H7 (cell line): ENCODE measurements at regions not wholly inside any gene's neighbourhood (a gene's known extent, or its start where the extent isn't known, plus 50 kb on each side); places are given as distances from the start of the nearest gene placed in this dataset.

ENCODE experiments used
- DNase-seq: peaks from one replicate; pipeline ENCODE4 v3.0.0; 2012
- H3K27me3 ChIP-seq: 2 replicates; pipeline ENCODE4 v1.6.0; 2011; ENCODE audit warnings: mild to moderate bottlenecking, low read length; ENCODE audit not compliant: control insufficient read depth, insufficient read depth
- H3K36me3 ChIP-seq: replicated peaks from 2 replicates; pipeline ENCODE4 v1.5.1; 2011; ENCODE audit warnings: low read length; ENCODE audit not compliant: control insufficient read depth, insufficient read depth
- H3K4me3 ChIP-seq: 2 replicates; pipeline ENCODE4 v1.5.1; 2011; ENCODE audit warnings: low read depth, mild to moderate bottlenecking, control low read depth, low read length, moderate library complexity; ENCODE audit not compliant: insufficient read depth

DNA sequence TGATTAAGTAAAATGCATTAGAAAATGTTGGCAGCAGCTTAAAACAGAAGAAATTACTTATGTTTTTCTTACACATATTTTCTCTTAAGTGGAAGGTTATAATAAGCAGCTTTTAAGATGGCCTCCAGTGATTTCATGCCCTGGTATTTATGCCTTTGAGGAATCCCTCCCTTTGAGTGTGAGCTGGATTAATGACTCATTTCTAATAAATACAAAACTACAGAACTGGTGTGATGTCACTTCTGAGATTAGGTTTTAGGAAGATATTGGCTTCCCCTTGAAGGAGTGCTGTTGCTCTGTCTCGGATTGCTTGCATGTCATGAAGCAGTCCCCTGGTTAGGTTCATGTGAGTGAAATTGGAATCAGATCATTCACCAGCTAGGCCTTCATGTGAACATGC lies 143.2 kb upstream of the EPHA7 start:
- Histone ChIP-seq H3K4me3 (no peak overlapping the region), H3K27me3 (no peaks in the 10 kb centered on the region), H3K36me3 (no peaks in the 10 kb centered on the region)
- DNase-seq = no peak

DNA sequence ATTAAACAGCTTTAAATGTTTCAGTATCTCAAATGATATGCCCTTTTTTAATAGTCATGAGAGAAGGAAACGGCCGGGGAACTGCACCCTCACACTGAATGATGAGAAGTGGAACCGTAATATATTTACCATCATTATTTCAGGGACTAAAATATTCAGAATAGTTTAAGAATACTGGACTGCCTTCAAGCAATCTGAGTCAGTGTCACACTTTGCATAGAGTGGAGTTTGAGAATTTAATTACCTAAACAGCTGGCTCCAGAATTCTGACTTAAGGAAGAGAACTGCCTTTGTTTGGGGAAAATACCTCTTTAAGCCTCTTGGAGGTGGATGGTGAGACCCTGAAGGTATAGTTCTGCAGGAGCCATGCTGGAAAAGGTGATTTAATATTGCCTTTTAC lies 135.9 kb upstream of the EPHA7 start:
- no peak overlapping the region for H3K4me3 ChIP-seq
- DNase-seq = no peak
- H3K27me3 ChIP-seq = no peaks in the 10 kb centered on the region
- H3K36me3 ChIP-seq = no peaks in the 10 kb centered on the region

DNA sequence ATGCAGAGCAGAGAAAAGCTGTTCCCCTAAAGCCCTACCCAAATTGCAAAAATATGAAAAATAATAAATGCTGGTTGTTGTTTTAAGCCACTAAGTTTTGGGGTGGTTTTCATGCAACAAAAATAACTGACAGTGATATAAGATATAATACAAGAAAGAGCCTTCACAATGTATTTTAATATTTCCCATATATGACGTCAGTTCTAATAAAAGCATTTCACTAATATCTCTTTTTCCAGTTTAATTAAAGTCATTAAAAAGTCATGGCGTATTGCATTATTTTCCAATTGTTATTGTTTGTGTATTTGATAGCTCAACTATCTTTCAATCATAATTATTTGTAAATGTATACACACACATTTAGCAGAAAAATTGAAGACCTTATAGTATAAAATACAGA lies 134.7 kb upstream of the EPHA7 start:
- Histone ChIP-seq H3K36me3 (no peaks in the 10 kb centered on the region), H3K4me3 (no peak overlapping the region), H3K27me3 (no peaks in the 10 kb centered on the region)
- no peak for DNase-seq

DNA sequence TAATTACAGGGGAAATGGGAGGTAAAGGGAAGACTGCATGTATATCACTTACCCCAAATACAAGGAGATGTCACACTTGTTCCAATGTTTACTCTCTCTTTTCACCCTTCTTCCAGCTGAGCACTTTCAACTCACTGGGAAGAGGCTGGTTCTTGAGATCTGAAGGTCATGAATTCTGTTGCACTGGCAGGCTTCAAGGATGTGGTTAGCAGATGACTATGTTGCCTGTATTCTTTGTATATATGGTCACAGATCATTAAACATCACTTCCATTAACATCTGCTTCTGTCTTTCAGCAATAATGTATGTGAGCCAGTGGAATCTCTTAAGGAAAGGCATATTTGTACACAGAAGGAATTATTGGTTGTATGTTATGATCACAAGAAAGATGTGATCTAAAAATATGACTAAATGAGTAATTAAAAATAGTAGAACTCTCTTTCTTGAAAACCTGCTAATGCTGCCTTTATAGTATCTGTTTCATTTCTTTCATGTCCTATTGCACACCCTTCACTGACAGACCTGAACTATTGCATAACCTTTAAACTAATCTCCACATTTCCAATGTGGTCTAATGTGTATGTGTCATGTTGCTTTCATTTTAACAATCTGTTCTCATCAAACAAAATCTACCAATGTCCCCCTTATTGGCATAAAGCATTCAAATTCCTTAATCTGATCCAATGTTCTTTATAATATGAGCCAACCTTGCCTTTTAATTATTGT lies 131.4 kb upstream of the EPHA7 start:
- H3K4me3 ChIP-seq = no peak overlapping the region
- H3K36me3 ChIP-seq = no peaks in the 10 kb centered on the region
- no peak for DNase-seq
- no peaks in the 10 kb centered on the region for H3K27me3 ChIP-seq

DNA sequence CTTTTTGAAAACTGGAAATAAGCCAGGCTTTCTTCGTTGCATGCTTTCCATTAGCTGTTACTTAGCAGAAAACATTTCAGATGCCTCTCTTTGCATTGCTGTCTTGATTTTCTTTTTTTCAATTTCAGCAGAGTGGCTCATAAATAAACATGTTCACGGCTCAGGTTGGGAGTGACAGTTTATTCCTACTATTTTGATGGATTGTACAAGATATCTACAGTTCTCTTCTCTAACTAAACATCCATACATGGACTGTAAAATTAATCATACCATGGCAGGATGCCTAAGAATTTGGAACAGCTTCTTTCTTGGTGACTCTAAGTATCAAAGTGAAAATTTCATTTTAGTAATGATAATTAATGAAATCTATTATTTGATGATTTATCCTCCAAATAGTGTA lies 130.5 kb upstream of the EPHA7 start:
- no peak for DNase-seq
- no peaks in the 10 kb centered on the region for H3K36me3 ChIP-seq
- no peaks in the 10 kb centered on the region for H3K27me3 ChIP-seq
- H3K4me3 ChIP-seq = no peak overlapping the region

DNA sequence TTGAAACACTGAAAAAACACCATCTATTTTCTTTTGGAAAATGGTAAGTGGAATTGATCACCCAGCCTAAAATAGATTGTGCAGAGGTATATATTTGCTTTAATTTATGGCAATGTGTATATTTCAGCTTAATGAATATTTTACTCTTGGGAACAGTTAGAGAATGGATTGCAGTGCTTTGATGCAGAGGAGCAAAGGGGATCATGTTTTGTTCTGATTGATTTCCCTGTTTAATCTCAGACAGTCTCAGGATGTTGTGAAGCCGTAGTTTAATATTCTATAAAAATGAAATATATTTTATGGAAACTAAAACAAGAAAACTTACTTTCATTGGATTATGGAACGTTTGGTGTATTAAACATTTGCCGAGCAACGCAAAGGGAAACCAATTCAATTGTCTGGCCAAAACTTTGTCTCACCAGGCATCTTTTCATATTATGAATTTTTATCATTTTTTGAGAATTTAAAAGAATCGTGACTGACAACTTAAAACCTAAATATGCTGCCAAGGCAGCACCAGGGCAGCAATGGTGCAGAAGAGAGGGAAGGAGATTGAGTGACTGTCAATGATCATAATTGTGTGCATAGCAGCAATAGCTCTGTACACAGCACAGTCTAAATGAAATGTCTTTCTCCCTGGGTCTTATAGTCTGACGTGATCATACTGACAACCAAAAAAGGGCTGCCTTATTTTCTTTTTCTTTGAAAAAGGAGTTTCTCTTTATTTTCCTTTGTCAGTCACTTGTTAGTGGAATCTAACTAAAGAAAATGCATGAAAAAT lies 105.5 kb upstream of the EPHA7 start:
- H3K36me3 ChIP-seq = no peaks in the 10 kb centered on the region
- no peaks in the 10 kb centered on the region for H3K27me3 ChIP-seq
- DNase-seq = no peak
- H3K4me3 ChIP-seq = no peak overlapping the region

DNA sequence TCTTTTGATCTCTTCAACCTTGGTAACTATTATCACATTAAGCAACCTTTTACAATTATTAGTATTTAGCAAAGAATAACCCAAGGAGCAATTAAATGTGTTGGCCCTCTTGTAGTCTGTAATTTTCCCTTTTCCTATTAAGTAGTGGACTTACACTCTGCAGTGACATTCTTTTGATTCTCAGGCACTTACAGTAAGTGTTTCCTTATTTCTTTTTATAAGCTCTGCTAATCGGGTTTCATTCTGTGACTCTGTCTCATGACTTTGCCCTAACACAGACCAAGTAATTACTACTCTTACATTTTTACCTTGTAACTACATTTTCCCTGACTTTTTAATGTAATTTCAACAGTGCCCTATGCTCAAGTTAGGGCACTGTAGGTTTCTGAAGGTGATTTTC lies 104.0 kb upstream of the EPHA7 start:
- Histone ChIP-seq H3K36me3 (no peaks in the 10 kb centered on the region), H3K4me3 (no peak overlapping the region), H3K27me3 (no peaks in the 10 kb centered on the region)
- DNase-seq = no peak

DNA sequence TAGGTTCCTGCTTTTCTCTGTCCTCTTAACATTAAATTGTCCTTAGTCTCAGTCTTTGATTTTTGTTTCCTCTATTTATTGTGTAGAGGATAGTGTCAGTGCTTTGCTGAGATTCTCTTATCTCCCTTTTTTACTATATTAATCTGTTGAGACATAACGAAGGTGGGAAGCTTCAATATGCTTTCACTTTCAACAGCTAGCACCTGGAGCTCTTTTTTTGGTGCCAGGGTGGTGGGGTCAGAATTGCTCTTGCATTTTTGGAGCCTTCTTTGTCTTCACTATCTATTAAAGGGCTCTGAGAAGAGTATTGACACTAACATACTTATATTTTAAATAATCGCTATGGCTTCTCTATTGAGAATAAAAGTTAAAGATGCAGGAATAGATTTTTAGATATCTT lies 97.1 kb upstream of the EPHA7 start:
- DNase-seq = no peak
- no peaks in the 10 kb centered on the region for H3K36me3 ChIP-seq
- no peak overlapping the region for H3K4me3 ChIP-seq
- H3K27me3 ChIP-seq = no peaks in the 10 kb centered on the region

DNA sequence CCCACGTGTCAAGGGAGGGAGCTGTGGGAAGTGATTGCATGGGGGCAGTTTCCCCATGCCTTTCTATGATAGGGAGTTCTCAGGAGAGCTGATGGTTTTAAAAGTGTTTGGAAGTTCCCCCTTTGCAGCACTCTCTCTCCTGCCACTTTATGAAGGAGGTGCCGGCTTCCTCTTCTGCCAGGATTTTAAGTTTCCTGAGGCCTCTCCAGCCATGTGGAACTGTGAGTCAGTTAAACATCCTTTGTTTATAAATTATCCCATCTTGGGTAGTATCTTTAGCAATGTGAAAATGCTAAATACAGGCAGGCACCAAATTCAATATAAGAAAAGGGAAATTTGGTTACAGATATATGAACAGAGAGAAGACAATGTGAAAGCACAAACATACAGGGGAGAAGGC lies 96.4 kb upstream of the EPHA7 start:
- H3K36me3 ChIP-seq = no peaks in the 10 kb centered on the region
- no peak overlapping the region for H3K4me3 ChIP-seq
- DNase-seq = no peak
- H3K27me3 ChIP-seq = no peaks in the 10 kb centered on the region

DNA sequence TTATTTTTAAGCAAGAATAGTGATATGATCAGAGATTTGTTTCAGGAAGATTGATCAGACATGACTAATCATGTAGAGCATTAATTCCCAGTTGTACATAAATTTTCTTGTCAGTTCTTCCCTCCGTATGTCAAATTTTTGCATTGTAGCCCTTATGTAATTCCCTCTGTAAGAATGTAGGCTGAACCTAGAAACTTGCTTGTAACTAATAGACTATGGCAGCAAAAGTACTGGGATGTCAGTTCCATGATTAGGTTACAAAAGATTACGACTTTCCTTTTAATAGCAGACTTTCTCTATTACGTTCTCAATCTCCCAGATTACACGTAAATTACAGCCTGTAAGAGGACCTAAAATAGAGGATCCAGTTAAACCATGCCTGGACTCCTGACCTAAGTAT lies 79.4 kb upstream of the EPHA7 start:
- no peak for DNase-seq
- no peaks in the 10 kb centered on the region for H3K36me3 ChIP-seq
- no peak overlapping the region for H3K4me3 ChIP-seq
- H3K27me3 ChIP-seq = no peaks in the 10 kb centered on the region

DNA sequence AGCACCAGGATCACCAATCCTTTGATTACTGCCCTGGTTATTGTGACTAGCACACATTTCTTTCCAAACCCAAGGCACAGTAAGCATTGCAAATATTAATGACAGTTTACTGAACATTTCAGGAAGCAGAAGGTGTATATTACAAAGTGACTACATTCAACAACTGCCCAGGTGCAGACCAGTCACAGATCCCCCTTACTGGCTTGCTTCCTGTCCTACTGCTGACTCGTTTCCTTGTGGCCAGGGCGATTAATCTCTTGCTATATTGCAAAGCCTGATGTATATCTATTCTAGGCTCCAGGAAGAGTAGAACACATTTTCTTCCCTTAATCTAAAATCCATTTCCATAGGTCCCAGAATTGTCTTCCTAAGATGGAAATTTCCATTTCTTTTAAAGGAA lies 77.2 kb upstream of the EPHA7 start:
- Histone ChIP-seq H3K36me3 (no peaks in the 10 kb centered on the region), H3K4me3 (no peak overlapping the region), H3K27me3 (no peaks in the 10 kb centered on the region)
- DNase-seq = no peak

DNA sequence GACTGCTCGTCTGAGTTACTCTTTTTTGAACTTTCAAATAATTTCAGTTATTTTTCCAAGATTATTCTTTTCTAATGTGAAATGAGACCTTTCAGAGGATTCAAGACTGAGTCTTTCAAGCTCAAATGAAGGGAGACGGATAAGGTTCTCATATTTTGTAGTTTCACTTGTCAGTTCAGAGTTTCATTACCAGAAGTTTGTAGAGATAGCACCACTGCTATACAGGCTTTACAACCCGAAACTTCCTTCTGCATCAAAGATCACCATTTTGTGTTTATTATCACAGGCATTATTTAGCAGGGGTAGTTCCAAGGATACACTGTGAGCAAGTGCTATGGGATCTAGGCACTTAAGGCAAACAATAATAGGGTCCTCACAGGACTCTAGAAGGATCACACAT lies 74.7 kb upstream of the EPHA7 start:
- no peak for DNase-seq
- Histone ChIP-seq H3K36me3 (no peaks in the 10 kb centered on the region), H3K27me3 (no peaks in the 10 kb centered on the region), H3K4me3 (no peak overlapping the region)

DNA sequence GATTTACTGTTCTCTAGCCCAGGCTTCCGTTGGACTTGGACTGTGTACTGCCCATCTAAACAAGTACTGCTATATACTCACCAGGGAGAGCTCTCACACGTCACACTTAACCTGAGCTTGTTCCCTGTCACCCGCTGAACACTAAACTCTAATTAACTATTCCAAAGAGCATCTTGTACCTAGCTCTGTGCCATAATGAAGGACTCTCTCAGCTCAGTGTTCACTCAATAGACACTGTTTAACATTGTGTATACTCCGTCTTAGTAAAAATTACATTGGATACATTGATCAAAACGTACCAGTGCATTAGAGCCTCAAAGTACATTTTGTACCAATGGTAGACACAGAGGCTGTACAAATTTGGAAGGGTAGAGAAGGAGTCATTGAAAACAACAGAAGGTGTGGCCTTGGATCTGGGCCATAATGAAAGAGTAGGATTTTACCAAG lies 55.4 kb upstream of the EPHA7 start:
- H3K27me3 ChIP-seq = no peaks in the 10 kb centered on the region
- no peak for DNase-seq
- no peak overlapping the region for H3K4me3 ChIP-seq

DNA sequence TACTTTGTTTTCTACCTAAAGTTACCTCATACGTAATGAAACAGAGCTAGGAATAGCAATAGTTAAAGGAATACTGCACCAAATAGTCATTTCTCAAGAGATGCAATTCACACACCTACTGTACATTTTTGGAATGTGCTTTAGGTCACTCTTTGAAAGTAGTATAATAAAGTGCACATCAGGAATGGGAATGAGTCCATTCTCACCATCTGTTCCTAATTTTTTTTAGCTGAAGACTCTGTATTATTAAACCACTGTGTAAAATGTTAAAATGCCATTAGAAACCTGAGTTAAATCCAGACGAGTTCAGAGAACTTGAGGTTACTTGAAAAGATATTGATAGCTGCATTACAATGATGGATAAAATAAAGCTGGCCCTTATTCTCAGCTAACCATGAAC lies 51.9 kb upstream of the EPHA7 start:
- Histone ChIP-seq H3K36me3 (no peaks in the 10 kb centered on the region), H3K27me3 (no peaks in the 10 kb centered on the region), H3K4me3 (no peak overlapping the region)
- DNase-seq = no peak

More for the DNA sequence above, 55.4 kb upstream of the EPHA7 start:
- H3K36me3 ChIP-seq = no peaks in the 10 kb centered on the region
